PFSK-1 (cell line): ENCODE measurements at regions not wholly inside any gene's neighbourhood (a gene's known extent, or its start where the extent isn't known, plus 50 kb on each side); places are given as distances from the start of the nearest gene placed in this dataset.

Experiments used
- FOXP2 ChIP-seq: optimal IDR thresholded peaks from 2 replicates; pipeline ENCODE3; 2011; ENCODE audit warnings: borderline replicate concordance, control low read depth, inconsistent platforms; ENCODE audit not compliant: insufficient read depth; ENCODE audit errors: extremely low read length, extremely low read depth
- POLR2AphosphoS5 ChIP-seq: IDR thresholded peaks from 2 replicates; pipeline ENCODE4 v1.6.1; 2012; ENCODE audit warnings: low read depth, mild to moderate bottlenecking, control low read depth, low read length, moderate library complexity
- REST ChIP-seq, 2 experiments: IDR thresholded peaks; 2 replicates each; pipeline versions ENCODE4 v1.6.1 to v1.8.0; 2011 to 2012; ENCODE audit warnings: low read depth in 2 of 2, low read length in 2 of 2, control low read depth in 1 of 2, inconsistent platforms in 1 of 2, mild to moderate bottlenecking in 1 of 2, moderate library complexity in 1 of 2; ENCODE audit not compliant: insufficient read depth in 1 of 2
- SIN3A ChIP-seq: IDR thresholded peaks from 2 replicates; pipeline ENCODE4 v1.6.1; 2012; ENCODE audit warnings: mild to moderate bottlenecking, low read length, moderate library complexity, borderline replicate concordance; ENCODE audit not compliant: insufficient read depth
- TAF1 ChIP-seq: IDR thresholded peaks from 2 replicates; pipeline ENCODE4 v1.6.1; 2012; ENCODE audit warnings: low read length, control low read depth, borderline replicate concordance; ENCODE audit not compliant: insufficient read depth

GRCh38 chr4:79585834-79586233 lies 177.8 kb upstream of the GK2 start:
- TF ChIP-seq TAF1 (no peak), REST (IDR thresholded peaks at IDR 0.05; ENCODE audit: insufficient read depth in 1 of 2, low read depth in 2 of 2, low read length in 2 of 2) (no peak), POLR2AphosphoS5 (no peak), SIN3A (no peak), FOXP2 (no peak)
